ENCODE measurements at regions not wholly inside any gene's neighbourhood (a gene's known extent, or its start where the extent isn't known, plus 50 kb on each side); places are given as distances from the start of the nearest gene placed in this dataset.
"Not testable (repeated sequence)": the region's sequence is repeated elsewhere in the genome, so short reads cannot be mapped to it uniquely, and the experiment has no call there.

GRCh38 chr6:104676679-104677078 is 183.0 kb downstream of the HACE1 start:
- not testable (repeated sequence) for DNase-seq (ENCODE audit: low read depth in 2 of 2)

GRCh38 chr6:104675161-104675560 is 184.6 kb downstream of the HACE1 start:
- not testable (repeated sequence) for DNase-seq (ENCODE audit: low read depth in 2 of 2)

DNA sequence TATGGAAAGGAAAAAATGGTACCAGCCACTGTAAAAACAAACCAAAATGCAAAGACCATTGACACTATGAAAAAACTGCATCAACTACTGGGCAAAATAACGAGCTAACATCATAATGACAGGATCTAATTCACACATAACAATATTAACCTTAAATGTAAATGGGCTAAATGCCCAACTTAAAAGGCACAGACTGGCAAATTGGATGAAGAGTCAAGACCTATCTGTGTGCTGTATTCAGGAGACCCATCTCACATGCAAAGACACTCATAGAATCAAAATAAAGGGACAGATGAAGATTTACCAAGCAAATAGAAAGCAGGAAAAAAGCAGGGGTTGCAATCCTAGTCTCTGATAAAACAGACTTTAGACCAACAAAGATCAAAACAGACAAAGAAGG is 186.6 kb downstream of the HACE1 start:
- not testable (repeated sequence) for DNase-seq (ENCODE audit: low read depth in 2 of 2)

DNA sequence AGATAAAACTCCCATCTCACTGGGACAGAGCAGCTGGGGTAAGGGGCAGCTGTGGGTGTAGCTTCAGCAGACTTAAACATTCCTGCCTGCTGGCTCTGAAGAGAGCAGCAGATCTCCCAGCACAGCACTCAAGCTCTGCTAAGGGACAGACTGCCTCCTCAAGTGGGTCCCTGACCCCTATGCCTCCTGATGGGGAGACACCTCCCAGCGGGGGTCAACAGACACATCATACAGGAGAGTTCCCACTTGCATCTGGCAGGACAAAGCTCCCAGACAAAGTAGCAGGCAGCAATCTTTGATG is 188.2 kb downstream of the HACE1 start:
- DNase-seq (ENCODE audit: low read depth in 2 of 2), result not testable (repeated sequence)

GRCh38 chr6:104670834-104671590 is 188.7 kb downstream of the HACE1 start:
- DNase-seq (ENCODE audit: low read depth in 2 of 2), result not testable (repeated sequence)

DNA sequence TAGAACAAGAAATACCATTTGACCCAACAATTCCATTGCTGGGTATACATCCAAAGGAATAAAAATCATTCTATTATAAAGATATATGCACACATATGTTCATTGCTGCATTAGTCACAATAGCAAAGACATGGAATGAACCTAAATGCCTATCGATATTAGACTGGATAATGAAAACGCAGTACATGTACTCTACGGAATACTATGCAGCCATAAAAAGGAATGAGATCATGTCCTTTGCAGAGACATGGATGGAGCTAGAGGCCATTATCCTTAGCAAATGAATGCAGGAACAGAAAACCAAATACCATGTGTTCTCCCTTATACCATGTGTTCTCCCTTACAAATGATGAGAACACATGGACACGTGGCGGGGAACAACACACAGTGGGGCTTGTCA is 190.2 kb downstream of the HACE1 start:
- no peak for DNase-seq (ENCODE audit: low read depth in 2 of 2)

DNA sequence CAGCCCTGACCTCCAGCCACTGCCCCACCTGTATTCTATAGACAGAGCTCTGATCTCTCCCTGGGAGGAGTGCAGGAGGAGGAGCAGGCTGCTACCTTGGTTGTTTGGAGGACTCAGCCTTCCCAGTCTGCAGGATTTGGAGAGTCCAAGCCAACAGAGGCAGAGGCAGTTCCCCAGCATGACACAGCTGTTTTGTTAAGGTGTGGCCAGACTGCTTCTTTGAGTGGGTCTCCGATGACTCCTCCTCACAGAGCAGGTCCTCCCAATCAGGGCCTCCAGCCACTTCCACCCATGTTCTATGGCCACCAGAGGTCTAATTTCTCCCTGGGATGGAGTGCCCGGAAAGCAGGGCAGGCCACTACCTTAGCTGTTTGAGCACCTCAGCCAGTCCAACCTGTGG is 203.5 kb downstream of the HACE1 start:
- DNase-seq (ENCODE audit: low read depth in 2 of 2), result no peak

DNA sequence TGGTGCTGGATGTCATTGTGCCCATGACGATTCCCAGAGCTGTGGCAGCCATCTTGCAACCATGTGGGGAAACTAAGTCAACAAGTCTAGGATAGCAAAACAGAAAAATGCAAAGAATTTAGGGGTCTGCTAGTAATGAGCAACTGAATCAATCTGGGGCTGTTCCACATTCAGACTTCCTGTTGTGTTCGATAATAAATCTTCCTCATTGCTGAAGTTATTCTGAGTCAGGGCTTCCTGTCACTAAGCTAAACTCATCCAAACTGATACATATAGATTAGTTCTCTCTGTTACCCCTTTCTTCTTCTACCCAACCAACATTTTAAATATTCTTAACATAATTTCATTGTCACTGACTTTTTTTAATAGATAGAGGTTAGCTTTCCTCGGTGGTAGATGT is 205.9 kb downstream of the HACE1 start:
- no peak for DNase-seq (ENCODE audit: low read depth in 2 of 2)

DNA sequence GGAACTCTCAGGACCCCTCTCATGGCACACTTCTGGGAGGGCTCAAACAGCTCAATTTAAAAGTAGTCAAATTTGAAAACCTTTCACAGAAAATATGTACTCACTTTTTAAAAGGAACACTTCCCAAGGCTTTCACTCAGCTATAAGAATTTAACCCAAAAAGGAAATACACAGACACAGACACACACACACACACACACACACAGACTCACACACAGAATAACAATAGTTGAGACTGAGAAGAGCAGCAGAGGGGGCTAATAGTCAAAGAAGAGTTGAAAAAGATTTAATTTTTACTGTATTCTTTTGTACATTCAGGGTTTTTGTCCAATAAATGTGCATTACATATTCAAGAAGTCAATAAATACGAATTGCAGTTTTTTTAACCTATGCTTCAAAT is 211.4 kb downstream of the HACE1 start:
- no peak for DNase-seq (ENCODE audit: low read depth in 2 of 2)

DNA sequence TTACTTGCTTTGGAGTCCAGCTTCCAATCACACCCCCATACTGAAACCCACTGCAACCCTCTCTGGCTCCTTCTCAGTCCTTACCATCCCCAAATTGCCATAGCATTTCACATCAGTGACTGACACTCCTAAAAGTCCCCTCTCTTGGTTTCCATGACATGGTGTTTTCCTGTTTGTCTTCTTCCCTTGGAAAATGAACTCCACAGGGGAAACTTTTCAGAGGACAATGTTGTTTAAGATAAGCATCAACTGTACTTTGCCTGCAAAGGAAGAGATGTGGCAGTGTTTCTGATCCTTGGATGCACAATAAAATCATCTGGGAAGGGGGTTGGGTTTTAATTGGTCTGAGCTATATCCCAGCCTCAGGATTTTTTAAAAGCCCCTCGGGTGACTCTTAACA is 214.9 kb downstream of the HACE1 start:
- no peak for DNase-seq (ENCODE audit: low read depth in 2 of 2)

- DNase-seq (ENCODE audit: low read depth in 2 of 2), result peak; percentile 31 to 50
These were observed 216.8 kb downstream of the HACE1 start for GRCh38 chr6:104642871-104643270.

DNA sequence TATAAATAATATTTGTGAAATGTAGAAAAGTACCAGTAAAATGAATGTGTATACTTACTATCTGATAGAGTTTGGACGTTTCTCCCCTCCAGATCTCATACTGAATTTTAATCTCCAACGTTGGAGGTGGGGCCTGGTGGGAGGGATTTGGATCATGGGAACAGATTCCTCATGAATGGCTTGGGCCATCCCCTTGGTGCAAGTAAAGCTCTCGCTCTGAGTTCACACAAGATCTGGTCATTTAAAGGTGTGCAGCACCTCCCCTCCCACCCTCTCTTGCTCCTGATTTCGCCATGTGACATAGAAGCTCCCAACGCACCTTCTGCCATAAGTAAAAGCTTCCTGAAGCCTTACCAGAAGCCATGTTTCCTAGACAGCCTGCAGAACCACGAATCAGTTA is 219.0 kb downstream of the HACE1 start:
- DNase-seq (ENCODE audit: low read depth in 2 of 2), result no peak

- no peak for DNase-seq (ENCODE audit: low read depth in 2 of 2)
These were observed 219.5 kb downstream of the HACE1 start for GRCh38 chr6:104640150-104640700.

DNA sequence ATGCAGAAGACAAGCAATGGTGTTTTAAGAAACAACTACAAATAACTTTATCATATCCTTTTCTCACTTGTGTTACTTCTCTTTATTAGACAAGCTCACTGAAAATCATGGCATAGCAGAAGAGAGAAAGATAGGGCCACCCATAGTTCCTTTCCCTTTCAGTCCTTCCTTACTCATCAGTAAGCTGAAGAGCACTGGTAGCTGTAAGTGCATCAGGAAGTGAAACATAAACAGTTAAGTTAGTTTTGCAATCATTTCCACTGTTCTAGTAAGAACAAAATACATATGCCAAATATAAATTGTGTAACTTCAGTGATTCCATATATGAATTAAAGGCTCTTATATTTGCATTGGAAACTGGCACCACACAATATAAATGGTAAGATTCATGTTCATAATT is 220.1 kb downstream of the HACE1 start:
- peak; percentile 34 to 35 for DNase-seq (ENCODE audit: low read depth in 2 of 2)

DNA sequence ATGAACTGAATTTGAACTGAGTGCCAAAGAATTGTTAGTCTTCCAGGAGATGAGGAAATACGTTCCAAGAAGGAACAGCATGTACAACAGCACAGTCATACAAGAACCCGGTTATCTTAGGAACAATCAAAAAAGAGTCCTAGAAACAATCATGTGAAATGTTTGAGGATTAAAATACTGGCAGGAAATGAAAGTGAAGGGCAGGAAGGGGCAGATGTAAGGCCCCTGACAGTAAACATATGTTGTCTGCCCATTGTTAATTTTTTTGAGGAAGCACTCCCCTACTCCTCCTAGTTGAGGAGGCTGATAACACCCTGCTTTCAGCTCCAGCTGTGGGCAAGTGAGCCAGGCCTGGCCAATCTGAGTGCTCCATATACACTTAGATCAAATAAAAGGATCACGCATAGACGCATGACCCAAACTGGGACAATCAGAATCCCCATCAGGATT is 220.9 kb downstream of the HACE1 start:
- no peak for DNase-seq (ENCODE audit: low read depth in 2 of 2)

GRCh38 chr6:104633125-104633524 is 226.6 kb downstream of the HACE1 start:
- DNase-seq (ENCODE audit: low read depth in 2 of 2), result peak; percentile 44 to 51

- DNase-seq (ENCODE audit: low read depth in 2 of 2), result no peak
These were observed 227.1 kb downstream of the HACE1 start for GRCh38 chr6:104632588-104632987.

- no peak for DNase-seq (ENCODE audit: low read depth in 2 of 2)
These were observed 228.8 kb downstream of the HACE1 start for GRCh38 chr6:104630955-104631354.

DNA sequence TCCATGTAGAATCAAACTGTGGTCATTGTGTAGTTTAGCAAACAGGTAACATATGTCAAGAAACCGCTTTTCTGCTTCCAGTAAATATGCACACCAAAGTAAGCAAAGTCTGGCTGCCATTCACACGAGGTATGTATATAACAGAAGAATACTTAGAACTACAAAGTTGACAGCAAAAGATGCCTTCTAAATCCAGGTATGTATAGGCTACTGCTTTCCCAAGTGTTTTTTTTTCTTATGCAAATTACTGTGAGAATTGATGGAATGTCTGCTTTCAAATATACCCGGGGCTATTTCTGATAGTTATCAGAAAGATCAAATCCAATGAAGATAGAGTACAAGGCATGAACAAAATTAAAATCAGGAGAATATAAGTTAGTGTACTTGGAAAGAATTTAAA is 229.2 kb downstream of the HACE1 start:
- DNase-seq (ENCODE audit: low read depth in 2 of 2), result no peak

- no peak for DNase-seq (ENCODE audit: low read depth in 2 of 2)
These were observed 229.9 kb downstream of the HACE1 start for GRCh38 chr6:104629826-104630225.

GRCh38 chr6:104625536-104625935 is 234.2 kb downstream of the HACE1 start:
- DNase-seq (ENCODE audit: low read depth in 2 of 2), result peak in 1 of 2 experiments; percentile 28

GRCh38 chr6:104623052-104623690 is 236.5 kb downstream of the HACE1 start:
- no peak for DNase-seq (ENCODE audit: low read depth in 2 of 2)

GRCh38 chr6:104621396-104621795 is 238.3 kb downstream of the HACE1 start:
- DNase-seq (ENCODE audit: low read depth in 2 of 2), result no peak
